ENCODE measurements at regions not wholly inside any gene's neighbourhood (a gene's known extent, or its start where the extent isn't known, plus 50 kb on each side); places are given as distances from the start of the nearest gene placed in this dataset.
A peak's percentile ranks its signal among the peaks of the same experiment; 100 is the strongest.

- H4K20me1 ChIP-seq (ENCODE audit: control insufficient read depth, insufficient read depth, insufficient read length), result no peaks in the 10 kb centered on the region
- H2BK20ac ChIP-seq (ENCODE audit: low read depth, low read length, poor library complexity, severe bottlenecking), result no peak overlapping the region
- WGBS (ENCODE audit: extremely low coverage, insufficient read length, low lambda C conversion rate), result no CpG with 5 or more reads among the region's 3 CpGs
- H3K4ac ChIP-seq (ENCODE audit: low read depth, low read length), result no peak overlapping the region
- no peaks in the 10 kb centered on the region for H3K79me2 ChIP-seq (ENCODE audit: insufficient read depth, low read length)
- H3T11ph ChIP-seq (ENCODE audit: low read length), result no peak overlapping the region
- H3K56ac ChIP-seq (ENCODE audit: insufficient read length, low read depth, low read length), result no peak overlapping the region
- no peak overlapping the region for H4K91ac ChIP-seq (ENCODE audit: insufficient read length, low read depth, low read length)
- no peak overlapping the region for H3K9ac ChIP-seq (ENCODE audit: extremely low read depth, insufficient read length, low read length)
- H3K9me3 ChIP-seq (ENCODE audit: control insufficient read depth, low read depth, low read length), result no peaks in the 10 kb centered on the region
- H3K4me2 ChIP-seq (ENCODE audit: insufficient read depth, insufficient read length, low read length), result no peak overlapping the region
- no peak overlapping the region for H2BK12ac ChIP-seq (ENCODE audit: insufficient read length, low read depth, low read length)
- DNase-seq, result no peak
- no peaks in the 10 kb centered on the region for H3K23me2 ChIP-seq (ENCODE audit: insufficient read length, low read depth, low read length, poor library complexity, severe bottlenecking)
- no peak overlapping the region for H3K18ac ChIP-seq (ENCODE audit: insufficient read length, low read depth, low read length)
- no peak overlapping the region for H3K4me3 Mint-ChIP-seq
- peaks cover 19 to 29% of the 10 kb centered on the region in 2 experiments for H3K4me1 Mint-ChIP-seq
- peak; percentile 47; the same call in 2 of the 3 replicates for TF ChIP-seq CTCF (conservative IDR thresholded peaks at IDR 0.05)
- H2AFZ ChIP-seq (ENCODE audit: low read length), result no peak overlapping the region
- H2BK120ac ChIP-seq (ENCODE audit: low read depth, low read length, poor library complexity, severe bottlenecking), result no peak overlapping the region
- H4K8ac ChIP-seq (replicated peaks; ENCODE audit: insufficient read length, low read depth, low read length), result no peak overlapping the region
- no peak overlapping the region for H2AK5ac ChIP-seq (ENCODE audit: insufficient read length, low read length)
- H3K27ac ChIP-seq (ENCODE audit: insufficient read length, low read depth, low read length), result no peak overlapping the region
- H3K14ac ChIP-seq (ENCODE audit: insufficient read depth, low read length), result no peak overlapping the region
- H3K27ac Mint-ChIP-seq, result no peak overlapping the region
- H4K5ac ChIP-seq (ENCODE audit: insufficient read length, low read depth, low read length), result no peak overlapping the region
- H3K27me3 Mint-ChIP-seq (ENCODE audit: low read depth), result peaks cover 2% of the 10 kb centered on the region
- H3K9me3 Mint-ChIP-seq, result peaks cover 5 to 6% of the 10 kb centered on the region in 2 experiments; a peak in 1 of 5 replicates
- H3K36me3 Mint-ChIP-seq (ENCODE audit: insufficient read depth in 1 of 3, low read depth in 3 of 3), result peaks cover 0 to 10% (median 3%) of the 10 kb centered on the region in 3 experiments; a peak in 5 of 7 replicates
- H2BK15ac ChIP-seq (ENCODE audit: low read depth, low read length), result no peak overlapping the region
- no peak overlapping the region for H2BK5ac ChIP-seq (ENCODE audit: insufficient read length, low read length)
- no peak overlapping the region for H3K23ac ChIP-seq (ENCODE audit: insufficient read length, low read depth, low read length)
- no peaks in the 10 kb centered on the region for H3K27me3 ChIP-seq (ENCODE audit: insufficient read depth, low read length)
- no peaks in the 10 kb centered on the region for H3K4me1 ChIP-seq (ENCODE audit: insufficient read depth, low read length)
- H3K79me1 ChIP-seq (ENCODE audit: insufficient read depth, low read depth, low read length, poor library complexity, severe bottlenecking), result no peaks in the 10 kb centered on the region
Observed at GRCh38 chr13:59487883-59488282, 675.8 kb downstream of the DIAPH3 start.
